Left lung (tissue), 4 donors: ENCODE measurements at regions not wholly inside any gene's neighbourhood (a gene's known extent, or its start where the extent isn't known, plus 50 kb on each side); places are given as distances from the start of the nearest gene placed in this dataset.

Source experiments
- ATAC-seq: fragments of 200-7000 bp; cut with Tn5 transposase; one replicate; pipeline ENCODE4 v1.9.1; 2020; ENCODE audit warnings: moderate library complexity
- DNase-seq, 4 donors: peaks; one replicate each; pipeline ENCODE4 v3.0.0-alpha.2; 2013 to 2020
- H3K27ac ChIP-seq, 2 donors: fragments of 200-600 bp; sonication (generic) in 1 of 2; one replicate each; pipeline versions ENCODE4 v1.5.0 to v1.8.0; 2020 to 2021
- H3K27me3 ChIP-seq, 2 donors: fragments of 200-600 bp; sonication (generic) in 1 of 2; one replicate each; pipeline versions ENCODE4 v1.5.0 to v1.8.0; 2020 to 2021
- H3K36me3 ChIP-seq, 2 donors: fragments of 200-600 bp; sonication (generic) in 1 of 2; one replicate each; pipeline versions ENCODE4 v1.5.0 to v1.8.0; 2020 to 2021
- H3K4me1 ChIP-seq, 2 donors: fragments of 200-600 bp; one replicate each; pipeline ENCODE4 v1.8.0; 2021
- H3K4me3 ChIP-seq, 2 donors: fragments of 200-600 bp; sonication (generic) in 1 of 2; one replicate each; pipeline versions ENCODE4 v1.5.0 to v1.8.0; 2020 to 2021; ENCODE audit warnings: mild to moderate bottlenecking in 1 of 2
- H3K9me3 ChIP-seq, 2 donors: fragments of 200-600 bp; sonication (generic) in 1 of 2; one replicate each; pipeline versions ENCODE4 v1.5.0 to v1.8.0; 2020 to 2021
- intact Hi-C, 2 donors: fragments of 100-400 bp; cut with DNase I; formaldehyde crosslinking; loops; one replicate each; pipeline versions ENCODE4 v1.11.2 to v1.14.2; 2022
- TF ChIP-seq, protein P1 (sequence below), 2 donors: fragments of 200-600 bp; sonication (generic) in 1 of 2; IDR thresholded peaks; one replicate each; pipeline versions ENCODE4 v1.5.0 to v1.8.0; 2021; ENCODE audit warnings: antibody characterized with exemption in 2 of 2
- donor health status: DM: no; HTN: yes; CAD: no.
- donor health status: DM: no; HTN: no; CAD: no.

DNA sequence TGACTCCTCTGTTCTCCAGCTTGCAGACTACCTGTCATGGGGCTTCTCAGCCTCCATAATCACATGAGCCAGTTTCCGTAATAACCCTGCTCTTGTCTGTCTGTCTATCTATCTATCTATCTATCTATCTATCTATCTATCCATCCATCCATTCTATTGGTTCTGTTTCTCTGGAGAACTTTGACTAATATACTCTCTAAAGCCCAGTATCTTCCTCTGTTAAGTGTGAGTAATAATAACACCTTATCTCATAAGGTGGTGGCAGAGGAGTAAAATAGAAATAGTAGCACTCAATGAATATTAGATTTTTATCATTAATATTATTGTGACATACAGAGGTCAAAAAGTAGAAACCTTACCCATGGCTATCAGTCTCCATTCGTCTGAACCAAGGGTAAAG lies 177.9 kb upstream of the PGRMC2 start:
- no peak for ATAC-seq
- no peaks in the 10 kb centered on the region for H3K27me3 ChIP-seq
- H3K4me3 ChIP-seq, result no peak overlapping the region
- no peak for DNase-seq
- H3K9me3 ChIP-seq, result no peaks in the 10 kb centered on the region
- TF ChIP-seq, protein P1, sequence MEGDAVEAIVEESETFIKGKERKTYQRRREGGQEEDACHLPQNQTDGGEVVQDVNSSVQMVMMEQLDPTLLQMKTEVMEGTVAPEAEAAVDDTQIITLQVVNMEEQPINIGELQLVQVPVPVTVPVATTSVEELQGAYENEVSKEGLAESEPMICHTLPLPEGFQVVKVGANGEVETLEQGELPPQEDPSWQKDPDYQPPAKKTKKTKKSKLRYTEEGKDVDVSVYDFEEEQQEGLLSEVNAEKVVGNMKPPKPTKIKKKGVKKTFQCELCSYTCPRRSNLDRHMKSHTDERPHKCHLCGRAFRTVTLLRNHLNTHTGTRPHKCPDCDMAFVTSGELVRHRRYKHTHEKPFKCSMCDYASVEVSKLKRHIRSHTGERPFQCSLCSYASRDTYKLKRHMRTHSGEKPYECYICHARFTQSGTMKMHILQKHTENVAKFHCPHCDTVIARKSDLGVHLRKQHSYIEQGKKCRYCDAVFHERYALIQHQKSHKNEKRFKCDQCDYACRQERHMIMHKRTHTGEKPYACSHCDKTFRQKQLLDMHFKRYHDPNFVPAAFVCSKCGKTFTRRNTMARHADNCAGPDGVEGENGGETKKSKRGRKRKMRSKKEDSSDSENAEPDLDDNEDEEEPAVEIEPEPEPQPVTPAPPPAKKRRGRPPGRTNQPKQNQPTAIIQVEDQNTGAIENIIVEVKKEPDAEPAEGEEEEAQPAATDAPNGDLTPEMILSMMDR (IDR thresholded peaks at IDR 0.05), result no peak
- no peak overlapping the region for H3K27ac ChIP-seq
- intact Hi-C loops, result no loop called here
- H3K36me3 ChIP-seq, result no peaks in the 10 kb centered on the region
- H3K4me1 ChIP-seq, result peaks cover 12 to 13% of the 10 kb centered on the region in 2 donors

DNA sequence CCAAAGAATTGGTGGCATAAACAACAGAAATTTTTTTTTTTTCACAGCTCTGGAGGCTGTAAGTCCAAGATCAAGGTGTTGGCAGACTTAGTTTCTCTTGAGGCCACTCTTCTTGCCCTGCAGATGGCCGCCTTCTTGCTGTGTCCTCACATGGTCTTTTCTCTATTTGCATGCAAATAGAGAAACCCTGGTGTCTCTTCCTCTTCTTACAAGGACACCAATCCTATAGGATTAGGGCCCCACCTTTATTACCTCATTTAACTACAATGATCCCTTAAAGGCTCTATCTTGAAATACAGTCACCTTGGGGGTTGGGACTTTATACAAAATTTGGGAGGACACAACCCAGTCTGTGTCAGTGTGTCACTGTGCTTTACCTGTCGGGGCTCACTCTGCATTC lies 175.4 kb upstream of the PGRMC2 start:
- Histone ChIP-seq H3K4me3 (no peak overlapping the region), H3K36me3 (no peaks in the 10 kb centered on the region), H3K27ac (no peak overlapping the region), H3K27me3 (no peaks in the 10 kb centered on the region), H3K9me3 (no peaks in the 10 kb centered on the region), H3K4me1 (peaks cover under 1 to 3% of the 10 kb centered on the region in 2 donors)
- TF ChIP-seq, protein P1 (IDR thresholded peaks at IDR 0.05), result no peak
- intact Hi-C loops, result no loop called here
- DNase-seq (no peak), ATAC-seq (no peak)

DNA sequence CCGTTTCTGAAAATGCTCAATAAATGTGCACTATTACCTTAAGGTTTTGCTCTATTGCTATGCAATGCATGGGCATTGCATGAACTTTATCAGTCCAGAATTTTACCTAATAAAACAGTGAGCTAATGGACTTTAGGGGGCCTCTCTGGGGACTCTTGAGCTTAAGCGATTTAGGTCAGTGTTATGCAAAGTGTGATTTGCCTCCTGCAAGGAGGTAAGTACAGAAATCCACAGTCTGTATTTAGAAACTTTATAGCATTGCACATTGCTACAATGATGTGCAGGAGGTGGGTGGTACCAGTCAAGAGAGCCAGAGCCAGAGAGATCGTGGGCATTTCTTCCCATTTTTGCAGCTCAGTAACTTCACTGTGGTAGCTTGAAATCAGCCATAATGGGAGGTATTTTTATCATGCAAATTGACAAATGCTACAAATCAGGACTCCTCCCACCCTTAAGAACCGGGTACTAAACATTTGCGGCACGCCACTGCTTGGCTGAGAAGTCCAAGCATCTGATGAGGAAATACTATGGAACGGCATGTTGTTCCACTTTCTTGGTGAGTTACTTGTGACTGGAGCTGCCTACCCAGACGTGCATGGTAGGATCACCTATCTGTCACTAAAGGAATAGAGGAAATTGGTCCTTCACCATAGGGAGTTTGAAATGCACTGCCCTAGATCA lies 174.6 kb upstream of the PGRMC2 start:
- DNase-seq (no peak), ATAC-seq (no peak)
- Histone ChIP-seq H3K4me3 (no peak overlapping the region), H3K27ac (no peak overlapping the region), H3K4me1 (no peaks in the 10 kb centered on the region), H3K27me3 (no peaks in the 10 kb centered on the region), H3K36me3 (no peaks in the 10 kb centered on the region), H3K9me3 (no peaks in the 10 kb centered on the region)
- TF ChIP-seq, protein P1 (IDR thresholded peaks at IDR 0.05), result no peak
- intact Hi-C loops, result no loop called here

DNA sequence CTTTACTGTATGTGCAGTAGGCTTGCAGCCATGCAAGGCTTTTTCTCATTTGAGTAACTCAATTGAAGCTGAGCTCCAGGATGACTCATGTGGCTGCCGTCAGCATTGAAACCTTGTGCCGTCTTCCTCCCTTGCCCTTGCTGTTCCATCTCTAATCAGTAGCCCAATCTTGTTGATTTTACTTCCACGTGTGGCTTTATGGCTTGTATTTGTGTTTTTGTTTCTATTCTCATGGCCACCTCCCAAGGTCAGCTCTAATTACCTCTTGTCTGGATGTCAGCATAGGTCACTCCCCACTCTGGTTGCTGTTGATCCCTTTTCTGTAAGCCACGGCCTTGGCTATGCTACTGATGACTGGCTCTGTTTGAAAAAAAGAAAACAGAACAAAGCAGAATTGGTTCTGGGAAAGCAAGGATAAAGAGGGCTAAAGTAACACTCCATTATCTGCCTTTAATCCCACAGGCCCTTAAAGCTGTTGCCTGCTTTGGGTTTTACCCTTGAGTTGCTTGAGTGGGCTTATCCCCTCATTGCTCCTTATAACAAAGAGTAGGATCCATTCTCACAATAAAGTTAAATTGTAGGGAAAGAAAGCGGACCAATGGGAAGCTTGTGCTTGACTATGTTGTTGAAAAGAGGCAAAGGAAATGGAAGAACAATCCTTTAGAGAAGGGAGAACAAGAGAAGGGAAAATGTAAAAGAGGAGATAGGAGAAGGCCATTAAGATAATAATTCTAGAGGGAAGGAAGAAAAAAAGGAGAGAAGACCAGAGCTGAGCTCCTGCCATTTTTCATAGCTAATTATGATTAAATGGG lies 173.9 kb upstream of the PGRMC2 start:
- DNase-seq, result no peak

DNA sequence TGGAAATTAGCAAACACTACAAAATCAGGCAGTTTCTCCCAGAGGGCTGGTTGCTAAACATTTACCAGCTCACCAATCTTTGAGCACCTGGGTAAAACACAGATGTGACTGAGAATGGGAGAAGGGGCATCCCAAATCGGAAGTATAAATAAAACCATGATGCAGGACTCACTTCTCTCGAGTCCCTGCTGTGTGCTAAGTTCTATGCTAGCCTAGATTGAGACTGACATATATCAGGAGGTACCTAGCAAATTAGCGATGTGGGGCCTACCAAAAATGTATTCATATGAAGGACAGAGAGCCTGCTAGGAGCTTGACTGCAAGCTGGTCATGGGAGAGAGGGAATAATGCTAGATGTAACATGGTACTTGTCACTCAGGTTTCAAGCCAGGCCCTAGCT lies 171.9 kb upstream of the PGRMC2 start:
- intact Hi-C loops, result loop anchor here in 1 of 2 donors (10.0 kb wide), 1 partner anchor 105 kb away; no protein-coding TSS in a partner anchor
- DNase-seq (no peak), ATAC-seq (no peak)
- TF ChIP-seq, protein P1 (IDR thresholded peaks at IDR 0.05), result no peak
- no peak overlapping the region for H3K27ac ChIP-seq
- H3K36me3 ChIP-seq, result no peaks in the 10 kb centered on the region
- H3K27me3 ChIP-seq, result no peaks in the 10 kb centered on the region
- H3K4me3 ChIP-seq, result no peak overlapping the region
- peaks cover under 1 to 6% of the 10 kb centered on the region in 2 donors for H3K4me1 ChIP-seq
- no peaks in the 10 kb centered on the region for H3K9me3 ChIP-seq

More for the DNA sequence above, 173.9 kb upstream of the PGRMC2 start:
- no peaks in the 10 kb centered on the region for H3K27me3 ChIP-seq
- intact Hi-C loops, result no loop called here
- peak; percentile 67 for ATAC-seq
- H3K4me3 ChIP-seq, result no peak overlapping the region
- H3K27ac ChIP-seq, result no peak overlapping the region
- no peaks in the 10 kb centered on the region for H3K4me1 ChIP-seq
- H3K36me3 ChIP-seq, result no peaks in the 10 kb centered on the region
- no peaks in the 10 kb centered on the region for H3K9me3 ChIP-seq
- TF ChIP-seq, protein P1 (IDR thresholded peaks at IDR 0.05), result no peak
